ENCODE measurements at regions not wholly inside any gene's neighbourhood (a gene's known extent, or its start where the extent isn't known, plus 50 kb on each side); places are given as distances from the start of the nearest gene placed in this dataset.
A peak's percentile ranks its signal among the peaks of the same experiment; 100 is the strongest.

GRCh38 chr17:33514369-33514768, 221.3 kb upstream of the ASIC2 start:
- DNase-seq (ENCODE audit: low spot score) = no peak

GRCh38 chr17:33515974-33516373, 222.9 kb upstream of the ASIC2 start:
- DNase-seq (ENCODE audit: low spot score) = no peak

- no peak for DNase-seq (ENCODE audit: low spot score)
Observed at GRCh38 chr17:33516645-33517044, 223.6 kb upstream of the ASIC2 start.

- no peak for DNase-seq (ENCODE audit: low spot score)
Observed at GRCh38 chr17:33517746-33518145, 224.7 kb upstream of the ASIC2 start.

GRCh38 chr17:33519692-33520091, 226.6 kb upstream of the ASIC2 start:
- no peak for DNase-seq (ENCODE audit: low spot score)

- peak; percentile 37 for DNase-seq (ENCODE audit: low spot score)
Observed at GRCh38 chr17:33520426-33521330, 227.6 kb upstream of the ASIC2 start.

GRCh38 chr17:33521784-33522183, 228.7 kb upstream of the ASIC2 start:
- no peak for DNase-seq (ENCODE audit: low spot score)

GRCh38 chr17:33522623-33523022, 229.5 kb upstream of the ASIC2 start:
- no peak for DNase-seq (ENCODE audit: low spot score)

- DNase-seq (ENCODE audit: low spot score) = no peak
Observed at GRCh38 chr17:33523577-33523981, 230.5 kb upstream of the ASIC2 start.

- DNase-seq (ENCODE audit: low spot score) = no peak
Observed at GRCh38 chr17:33525186-33525585, 232.1 kb upstream of the ASIC2 start.

- no peak for DNase-seq (ENCODE audit: low spot score)
Observed at GRCh38 chr17:33526717-33527116, 233.6 kb upstream of the ASIC2 start.

- DNase-seq (ENCODE audit: low spot score) = no peak
Observed at GRCh38 chr17:33527290-33527689, 234.2 kb upstream of the ASIC2 start.

GRCh38 chr17:33528846-33529245, 235.8 kb upstream of the ASIC2 start:
- no peak for DNase-seq (ENCODE audit: low spot score)

- no peak for DNase-seq (ENCODE audit: low spot score)
Observed at GRCh38 chr17:33529816-33530215, 236.7 kb upstream of the ASIC2 start.

- DNase-seq (ENCODE audit: low spot score) = no peak
Observed at GRCh38 chr17:33531311-33531710, 238.2 kb upstream of the ASIC2 start.

GRCh38 chr17:33534087-33534486, 241.0 kb upstream of the ASIC2 start:
- no peak for DNase-seq (ENCODE audit: low spot score)

- DNase-seq (ENCODE audit: low spot score) = no peak
Observed at GRCh38 chr17:33545124-33545523, 252.0 kb upstream of the ASIC2 start.

- DNase-seq (ENCODE audit: low spot score) = no peak
Observed at GRCh38 chr17:33550261-33550660, 257.2 kb upstream of the ASIC2 start.

GRCh38 chr17:33551075-33551474, 258.0 kb upstream of the ASIC2 start:
- DNase-seq (ENCODE audit: low spot score) = no peak

- no peak for DNase-seq (ENCODE audit: low spot score)
Observed at GRCh38 chr17:33551911-33552310, 258.8 kb upstream of the ASIC2 start.

- no peak for DNase-seq (ENCODE audit: low spot score)
Observed at GRCh38 chr17:33560165-33560564, 267.1 kb upstream of the ASIC2 start.

GRCh38 chr17:33560871-33561270, 267.8 kb upstream of the ASIC2 start:
- no peak for DNase-seq (ENCODE audit: low spot score)

GRCh38 chr17:33561569-33562334, 268.7 kb upstream of the ASIC2 start:
- no peak for DNase-seq (ENCODE audit: low spot score)

Data from mucosa of gallbladder (tissue), 1 donor.